IMR-90 (cell line): ENCODE measurements at regions not wholly inside any gene's neighbourhood (a gene's known extent, or its start where the extent isn't known, plus 50 kb on each side); places are given as distances from the start of the nearest gene placed in this dataset.

Experiments
- ATAC-seq: fragments of 200-7000 bp; cut with Tn5 transposase; 2 replicates; pipeline ENCODE4 v1.9.1; 2020; ENCODE audit warnings: low read depth, mild to moderate bottlenecking, moderate library complexity
- BruUV-seq: library from RNA; stranded (reverse); fragments of 400-500 nt; replicated peaks from 2 replicates; lab custom pipeline; 2021; lab: Mats Ljungman, UMichigan
- CTCF ChIA-PET: fragments of 300-600 bp; formaldehyde crosslinking; extraction: SDS; loops from one replicate; lab custom pipeline; 2021; ENCODE audit warnings: antibody characterized with exemption; lab: Yijun Ruan, JAX
- POLR2A ChIA-PET: fragments of 300-600 bp; sonication (Branson Sonifier 250); formaldehyde crosslinking; loops from one replicate; lab custom pipeline; 2022; ENCODE audit warnings: antibody characterized with exemption; ENCODE audit not compliant: unreplicated experiment; lab: Charles Lee
- DNase-seq: peaks from one replicate; pipeline ENCODE4 v3.0.0; 2013
- H2AFZ ChIP-seq: replicated peaks from 2 replicates; pipeline ENCODE3; 2013; ENCODE audit warnings: low read length, mild to moderate bottlenecking; ENCODE audit not compliant: poor library complexity
- H2AK5ac ChIP-seq: 2 replicates; pipeline ENCODE4 v1.6.1; 2013; ENCODE audit warnings: low read depth, low read length, inconsistent platforms
- H2AK9ac ChIP-seq: replicated peaks from 2 replicates; pipeline ENCODE3; 2013; ENCODE audit warnings: mild to moderate bottlenecking, low read depth, low read length, moderate library complexity; ENCODE audit not compliant: poor library complexity
- H2BK120ac ChIP-seq: 2 replicates; pipeline ENCODE4 v1.6.1; 2013; ENCODE audit warnings: low read depth, low read length, inconsistent platforms
- H2BK15ac ChIP-seq: 3 replicates; pipeline ENCODE4 v1.6.1; 2013; ENCODE audit warnings: low read depth, low read length, inconsistent platforms
- H2BK20ac ChIP-seq: 2 replicates; pipeline ENCODE4 v1.6.1; 2013; ENCODE audit warnings: low read depth, mild to moderate bottlenecking, inconsistent platforms, low read length, moderate library complexity
- H2BK5ac ChIP-seq: 2 replicates; pipeline ENCODE4 v1.6.1; 2013; ENCODE audit warnings: mild to moderate bottlenecking, low read depth, low read length, inconsistent platforms; ENCODE audit not compliant: poor library complexity, severe bottlenecking
- H3K14ac ChIP-seq: replicated peaks from 2 replicates; pipeline ENCODE4 v1.6.1; 2013; ENCODE audit warnings: low read depth, low read length, inconsistent platforms
- H3K18ac ChIP-seq: 2 replicates; pipeline ENCODE4 v1.6.1; 2013; ENCODE audit warnings: low read depth, low read length, control low read depth
- H3K23ac ChIP-seq: 2 replicates; pipeline ENCODE4 v1.6.1; 2013; ENCODE audit warnings: low read depth, low read length, inconsistent platforms
- H3K27ac ChIP-seq: 2 replicates; pipeline ENCODE4 v1.5.1; 2013; ENCODE audit warnings: mild to moderate bottlenecking, control low read depth, low read length; ENCODE audit not compliant: insufficient read depth
- H3K27me3 ChIP-seq: 2 replicates; pipeline ENCODE4 v1.6.1; 2013; ENCODE audit warnings: low read length; ENCODE audit not compliant: control insufficient read depth, insufficient read depth
- H3K36me3 ChIP-seq: 2 replicates; pipeline ENCODE4 v1.6.1; 2013; ENCODE audit warnings: low read length, mixed read lengths; ENCODE audit not compliant: control insufficient read depth, insufficient read depth
- H3K4ac ChIP-seq: 2 replicates; pipeline ENCODE4 v1.6.1; 2013; ENCODE audit warnings: low read depth, low read length, inconsistent platforms
- H3K4me1 ChIP-seq: 2 replicates; pipeline ENCODE4 v1.6.1; 2013; ENCODE audit warnings: low read length, mixed read lengths; ENCODE audit not compliant: control insufficient read depth, insufficient read depth
- H3K4me2 ChIP-seq: 2 replicates; pipeline ENCODE4 v1.6.1; 2013; ENCODE audit warnings: low read depth, mild to moderate bottlenecking, control low read depth, low read length, moderate library complexity
- H3K4me3 ChIP-seq: 2 replicates; pipeline ENCODE4 v1.5.1; 2013; ENCODE audit warnings: low read depth, mild to moderate bottlenecking, control low read depth, low read length, moderate library complexity; ENCODE audit not compliant: insufficient read depth
- H3K56ac ChIP-seq: 2 replicates; pipeline ENCODE4 v1.6.1; 2013; ENCODE audit warnings: low read length, inconsistent platforms; ENCODE audit not compliant: insufficient read depth; ENCODE audit errors: extremely low read depth
- H3K79me1 ChIP-seq, 2 experiments: 2 replicates each; pipeline ENCODE4 v1.6.1; 2013; ENCODE audit warnings: low read length in 2 of 2, inconsistent platforms in 1 of 2, low read depth in 1 of 2
- H3K9ac ChIP-seq: 2 replicates; pipeline ENCODE4 v1.6.1; 2013; ENCODE audit warnings: low read depth, low read length, control low read depth
- H3K9me1 ChIP-seq: 2 replicates; pipeline ENCODE4 v1.6.1; 2013; ENCODE audit warnings: low read length, inconsistent platforms; ENCODE audit not compliant: insufficient read depth
- H3K9me3 ChIP-seq: 2 replicates; pipeline ENCODE4 v1.6.1; 2013; ENCODE audit warnings: low read length; ENCODE audit not compliant: control insufficient read depth, insufficient read depth
- H4K20me1 ChIP-seq: 2 replicates; pipeline ENCODE4 v1.6.1; 2013; ENCODE audit warnings: low read length, inconsistent platforms; ENCODE audit not compliant: insufficient read depth
- H4K5ac ChIP-seq: 2 replicates; pipeline ENCODE4 v1.6.1; 2013; ENCODE audit warnings: mild to moderate bottlenecking, low read depth, low read length, control low read depth
- H4K8ac ChIP-seq, 2 experiments: 2 replicates each; pipeline ENCODE4 v1.6.1; 2013; ENCODE audit warnings: low read depth in 2 of 2, low read length in 2 of 2, control low read depth in 1 of 2, inconsistent platforms in 1 of 2
- H4K91ac ChIP-seq: 2 replicates; pipeline ENCODE4 v1.6.1; 2013; ENCODE audit warnings: low read depth, low read length, inconsistent platforms; ENCODE audit not compliant: insufficient read depth
- BHLHE40 ChIP-seq: fragments of 150-350 bp; IDR thresholded peaks from 2 replicates; pipeline ENCODE4 v1.6.1; 2016; ENCODE audit warnings: mild to moderate bottlenecking, low read depth, low read length
- CEBPB ChIP-seq: IDR thresholded peaks from 2 replicates; pipeline ENCODE4 v1.6.1; 2012; ENCODE audit warnings: low read depth, low read length, improper control_type of control experiment
- CHD1 ChIP-seq: IDR thresholded peaks from 2 replicates; pipeline ENCODE4 v1.6.1; 2012; ENCODE audit warnings: low read depth, low read length, improper control_type of control experiment
- MAFK ChIP-seq: IDR thresholded peaks from 2 replicates; pipeline ENCODE4 v1.6.1; 2012; ENCODE audit warnings: low read depth, low read length, improper control_type of control experiment
- MAZ ChIP-seq: IDR thresholded peaks from 2 replicates; pipeline ENCODE4 v1.6.1; 2012; ENCODE audit warnings: low read depth, mild to moderate bottlenecking, low read length, improper control_type of control experiment, moderate library complexity, borderline replicate concordance
- POLR2A ChIP-seq: IDR thresholded peaks from 2 replicates; pipeline ENCODE4 v1.6.1; 2012; ENCODE audit warnings: mild to moderate bottlenecking, low read depth, low read length
- RAD21 ChIP-seq: IDR thresholded peaks from 2 replicates; pipeline ENCODE4 v1.6.1; 2012; ENCODE audit warnings: low read length, improper control_type of control experiment
- RFX5 ChIP-seq: IDR thresholded peaks from 2 replicates; pipeline ENCODE4 v1.8.0; 2012; ENCODE audit warnings: low read depth, mild to moderate bottlenecking, low read length, moderate library complexity
- SMC3 ChIP-seq: fragments of 150-350 bp; IDR thresholded peaks from 2 replicates; pipeline ENCODE4 v1.6.1; 2016; ENCODE audit warnings: low read depth, mild to moderate bottlenecking, antibody characterized with exemption, low read length, moderate library complexity
- WGBS, 2 experiments: methylation state at CpG; one replicate each; pipeline versions ENCODE4 v1.1.5 to v1.1.7; 2013; ENCODE audit warnings: missing lambda C conversion rate in 2 of 2; ENCODE audit not compliant: insufficient read length in 1 of 2; ENCODE audit errors: extremely low coverage in 2 of 2; 5-methylcytosine and 5-hydroxymethylcytosine counted together
- dilution Hi-C: fragments of 300-500 bp; cut with HindIII; formaldehyde crosslinking; loops from one replicate; pipeline ENCODE4 v1.14.3; 2018; ENCODE audit warnings: low sequenced_read_pairs; ENCODE audit not compliant: unreplicated experiment
- in situ Hi-C: fragments of 300-500 bp; cut with MboI; formaldehyde crosslinking; loops from 3 replicates; pipeline ENCODE4 v1.14.3; 2019; ENCODE audit warnings: low sequenced_read_pairs, inconsistent platforms, mixed read lengths
- intact Hi-C: fragments of 100-400 bp; cut with micrococcal nuclease; formaldehyde crosslinking; loops from 2 replicates; pipeline ENCODE4 v1.10.0; 2022
- TF ChIP-seq, protein P1 (sequence below): conservative IDR thresholded peaks from 2 replicates; pipeline ENCODE4 v1.5.1; 2012; ENCODE audit warnings: mild to moderate bottlenecking, low read depth, low read length, improper control_type of control experiment
- TF ChIP-seq, protein P2 (sequence below): fragments of 150-350 bp; IDR thresholded peaks from 2 replicates; pipeline ENCODE4 v1.6.1; 2017; ENCODE audit warnings: mild to moderate bottlenecking, antibody characterized with exemption, low read length, low read depth
- TF ChIP-seq, protein P3 (sequence below): fragments of 150-350 bp; IDR thresholded peaks from 2 replicates; pipeline ENCODE4 v1.6.1; 2016; ENCODE audit warnings: low read depth, mild to moderate bottlenecking, low read length, moderate library complexity, borderline replicate concordance

DNA sequence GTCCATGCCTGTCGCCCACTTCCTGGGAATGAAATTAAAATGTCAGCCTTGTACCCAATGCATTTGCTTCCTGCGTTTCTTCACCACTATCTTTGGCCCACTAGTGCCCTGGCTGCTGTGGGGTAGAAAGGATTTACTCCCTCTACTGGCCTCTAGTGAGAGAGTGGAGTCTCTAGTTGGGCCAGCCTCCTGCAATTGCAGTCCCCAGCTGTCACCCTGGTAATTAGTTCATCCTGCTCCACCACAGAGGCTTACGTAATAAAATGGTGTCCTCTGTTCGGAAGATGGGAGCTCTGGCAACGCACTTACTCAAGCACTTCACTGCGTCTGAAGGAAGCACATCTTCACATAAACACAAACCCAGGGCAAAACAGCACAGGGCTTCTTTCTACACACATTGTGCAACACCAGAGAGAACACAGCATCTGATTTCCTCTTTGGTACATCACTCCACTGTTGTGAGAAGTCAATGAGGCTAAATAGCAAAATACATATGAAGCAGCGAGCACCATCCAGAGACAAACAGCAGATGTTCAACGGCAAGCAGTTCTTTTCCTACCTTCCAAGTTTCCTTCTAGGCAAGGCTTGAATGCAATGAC lies 274.6 kb downstream of the LRATD1 start:
- Histone ChIP-seq H2BK15ac (no peak overlapping the region), H3K14ac (no peak overlapping the region), H2AK5ac (no peak overlapping the region), H3K27ac (no peak overlapping the region), H3K36me3 (no peaks in the 10 kb centered on the region), H4K8ac (no peak overlapping the region), H2AFZ (no peak overlapping the region), H2AK9ac (no peak overlapping the region), H2BK20ac (no peak overlapping the region), H3K4ac (no peak overlapping the region), H2BK120ac (no peak overlapping the region), H3K4me2 (no peak overlapping the region), H3K18ac (no peak overlapping the region), H3K23ac (no peak overlapping the region), H3K4me1 (no peaks in the 10 kb centered on the region), H4K20me1 (no peaks in the 10 kb centered on the region), H3K79me1 (no peaks in the 10 kb centered on the region), H4K5ac (no peak overlapping the region), H4K91ac (no peak overlapping the region), H3K4me3 (no peak overlapping the region), H3K9me3 (peaks cover 17% of the 10 kb centered on the region), H3K27me3 (no peaks in the 10 kb centered on the region), H3K56ac (no peak overlapping the region), H3K9ac (no peak overlapping the region), H2BK5ac (no peak overlapping the region), H3K9me1 (no peaks in the 10 kb centered on the region)
- no TSS peak for BruUV-seq
- intact Hi-C loops (no loop called here), in situ Hi-C loops (no loop called here), dilution Hi-C loops (no loop called here)
- ATAC-seq: no peak
- CTCF ChIA-PET: no interaction called here
- no peak for DNase-seq
- POLR2A ChIA-PET: interaction anchor here (0.5 kb wide), 1 partner anchor 151 kb away, joined by 5 read pairs; no protein-coding TSS in a partner anchor
- WGBS, 2 experiments: 60% methylated on average over 2 of the region's 8 CpGs; no CpG with 5 or more reads in 1 of the 2 experiments
- TF ChIP-seq, protein P1, sequence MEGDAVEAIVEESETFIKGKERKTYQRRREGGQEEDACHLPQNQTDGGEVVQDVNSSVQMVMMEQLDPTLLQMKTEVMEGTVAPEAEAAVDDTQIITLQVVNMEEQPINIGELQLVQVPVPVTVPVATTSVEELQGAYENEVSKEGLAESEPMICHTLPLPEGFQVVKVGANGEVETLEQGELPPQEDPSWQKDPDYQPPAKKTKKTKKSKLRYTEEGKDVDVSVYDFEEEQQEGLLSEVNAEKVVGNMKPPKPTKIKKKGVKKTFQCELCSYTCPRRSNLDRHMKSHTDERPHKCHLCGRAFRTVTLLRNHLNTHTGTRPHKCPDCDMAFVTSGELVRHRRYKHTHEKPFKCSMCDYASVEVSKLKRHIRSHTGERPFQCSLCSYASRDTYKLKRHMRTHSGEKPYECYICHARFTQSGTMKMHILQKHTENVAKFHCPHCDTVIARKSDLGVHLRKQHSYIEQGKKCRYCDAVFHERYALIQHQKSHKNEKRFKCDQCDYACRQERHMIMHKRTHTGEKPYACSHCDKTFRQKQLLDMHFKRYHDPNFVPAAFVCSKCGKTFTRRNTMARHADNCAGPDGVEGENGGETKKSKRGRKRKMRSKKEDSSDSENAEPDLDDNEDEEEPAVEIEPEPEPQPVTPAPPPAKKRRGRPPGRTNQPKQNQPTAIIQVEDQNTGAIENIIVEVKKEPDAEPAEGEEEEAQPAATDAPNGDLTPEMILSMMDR: no peak
- no peak for TF ChIP-seq SMC3
- no peak for TF ChIP-seq BHLHE40
- no peak for TF ChIP-seq CEBPB
- TF ChIP-seq, protein P2, sequence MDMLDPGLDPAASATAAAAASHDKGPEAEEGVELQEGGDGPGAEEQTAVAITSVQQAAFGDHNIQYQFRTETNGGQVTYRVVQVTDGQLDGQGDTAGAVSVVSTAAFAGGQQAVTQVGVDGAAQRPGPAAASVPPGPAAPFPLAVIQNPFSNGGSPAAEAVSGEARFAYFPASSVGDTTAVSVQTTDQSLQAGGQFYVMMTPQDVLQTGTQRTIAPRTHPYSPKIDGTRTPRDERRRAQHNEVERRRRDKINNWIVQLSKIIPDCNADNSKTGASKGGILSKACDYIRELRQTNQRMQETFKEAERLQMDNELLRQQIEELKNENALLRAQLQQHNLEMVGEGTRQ: no peak
- TF ChIP-seq, protein P3, sequence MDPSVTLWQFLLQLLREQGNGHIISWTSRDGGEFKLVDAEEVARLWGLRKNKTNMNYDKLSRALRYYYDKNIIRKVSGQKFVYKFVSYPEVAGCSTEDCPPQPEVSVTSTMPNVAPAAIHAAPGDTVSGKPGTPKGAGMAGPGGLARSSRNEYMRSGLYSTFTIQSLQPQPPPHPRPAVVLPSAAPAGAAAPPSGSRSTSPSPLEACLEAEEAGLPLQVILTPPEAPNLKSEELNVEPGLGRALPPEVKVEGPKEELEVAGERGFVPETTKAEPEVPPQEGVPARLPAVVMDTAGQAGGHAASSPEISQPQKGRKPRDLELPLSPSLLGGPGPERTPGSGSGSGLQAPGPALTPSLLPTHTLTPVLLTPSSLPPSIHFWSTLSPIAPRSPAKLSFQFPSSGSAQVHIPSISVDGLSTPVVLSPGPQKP: no peak
- TF ChIP-seq CHD1: no peak
- TF ChIP-seq RAD21: no peak
- TF ChIP-seq MAFK: no peak
- TF ChIP-seq POLR2A: no peak
- TF ChIP-seq MAZ: no peak
- no peak for TF ChIP-seq RFX5
